ENCODE measurements at regions not wholly inside any gene's neighbourhood (a gene's known extent, or its start where the extent isn't known, plus 50 kb on each side); places are given as distances from the start of the nearest gene placed in this dataset.

DNA sequence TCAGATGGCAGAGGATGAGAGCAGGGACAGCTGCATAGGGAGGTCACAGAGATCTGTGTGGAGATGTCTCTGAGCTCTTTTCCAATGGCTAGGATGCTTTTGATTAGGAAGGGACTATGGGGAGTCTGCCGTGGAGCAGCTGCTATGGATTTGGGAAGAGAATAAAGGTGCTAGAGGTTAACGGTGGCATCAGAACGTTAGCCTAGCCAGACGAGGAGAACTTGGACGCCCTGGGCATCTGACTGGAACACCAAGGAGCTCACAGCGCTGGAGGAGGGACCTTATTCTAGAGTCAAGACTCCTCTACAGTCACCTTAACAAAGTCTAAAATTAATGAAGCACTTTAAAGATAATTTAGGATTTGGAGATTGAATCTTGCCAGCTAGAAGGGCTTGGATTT lies 157.2 kb upstream of the B3GAT1 start:
- Histone ChIP-seq H3K9ac (no peak overlapping the region), H3K9me3 (ENCODE audit: control insufficient read depth, low read length) (no peaks in the 10 kb centered on the region), H3K36me3 (ENCODE audit: control insufficient read depth, insufficient read depth, low read length) (no peaks in the 10 kb centered on the region), H3K79me2 (no peaks in the 10 kb centered on the region), H3K4me1 (no peaks in the 10 kb centered on the region), H3K27me3 (ENCODE audit: control insufficient read depth, insufficient read depth, low read length) (no peaks in the 10 kb centered on the region), H3K4me3 (ENCODE audit: low read depth, low read length) (no peak overlapping the region), H3K4me2 (ENCODE audit: low read length) (no peak overlapping the region), H3K27ac (no peak overlapping the region), H2AFZ (no peak overlapping the region)
- TF ChIP-seq, protein P1, sequence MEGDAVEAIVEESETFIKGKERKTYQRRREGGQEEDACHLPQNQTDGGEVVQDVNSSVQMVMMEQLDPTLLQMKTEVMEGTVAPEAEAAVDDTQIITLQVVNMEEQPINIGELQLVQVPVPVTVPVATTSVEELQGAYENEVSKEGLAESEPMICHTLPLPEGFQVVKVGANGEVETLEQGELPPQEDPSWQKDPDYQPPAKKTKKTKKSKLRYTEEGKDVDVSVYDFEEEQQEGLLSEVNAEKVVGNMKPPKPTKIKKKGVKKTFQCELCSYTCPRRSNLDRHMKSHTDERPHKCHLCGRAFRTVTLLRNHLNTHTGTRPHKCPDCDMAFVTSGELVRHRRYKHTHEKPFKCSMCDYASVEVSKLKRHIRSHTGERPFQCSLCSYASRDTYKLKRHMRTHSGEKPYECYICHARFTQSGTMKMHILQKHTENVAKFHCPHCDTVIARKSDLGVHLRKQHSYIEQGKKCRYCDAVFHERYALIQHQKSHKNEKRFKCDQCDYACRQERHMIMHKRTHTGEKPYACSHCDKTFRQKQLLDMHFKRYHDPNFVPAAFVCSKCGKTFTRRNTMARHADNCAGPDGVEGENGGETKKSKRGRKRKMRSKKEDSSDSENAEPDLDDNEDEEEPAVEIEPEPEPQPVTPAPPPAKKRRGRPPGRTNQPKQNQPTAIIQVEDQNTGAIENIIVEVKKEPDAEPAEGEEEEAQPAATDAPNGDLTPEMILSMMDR (IDR thresholded peaks at IDR 0.05): no peak

DNA sequence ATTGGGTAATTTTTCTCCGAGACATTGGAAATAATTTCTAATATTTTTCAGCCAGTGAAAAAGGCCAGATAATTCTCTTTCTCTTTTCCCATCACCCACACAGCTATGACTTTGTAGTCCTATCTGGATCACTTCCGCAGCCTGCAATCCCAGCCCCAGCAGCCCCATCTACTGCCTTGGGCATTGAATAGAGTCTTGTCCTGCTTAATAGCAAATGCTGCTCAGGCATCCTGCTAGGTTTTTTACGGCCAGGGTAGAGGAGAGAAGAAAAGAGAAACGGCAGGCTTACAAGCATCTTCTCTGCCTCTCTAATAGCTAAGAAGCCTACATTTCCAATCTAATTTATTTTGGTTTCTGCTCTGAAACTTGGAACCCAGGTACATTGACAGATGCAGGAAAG lies 154.3 kb upstream of the B3GAT1 start:
- TF ChIP-seq, protein P1 (IDR thresholded peaks at IDR 0.05): no peak
- H3K4me2 ChIP-seq (ENCODE audit: low read length): no peak overlapping the region
- H3K9ac ChIP-seq: no peak overlapping the region
- no peak overlapping the region for H3K27ac ChIP-seq
- H3K4me3 ChIP-seq (ENCODE audit: low read depth, low read length): no peak overlapping the region
- no peaks in the 10 kb centered on the region for H3K79me2 ChIP-seq
- no peak overlapping the region for H2AFZ ChIP-seq
- no peaks in the 10 kb centered on the region for H3K27me3 ChIP-seq (ENCODE audit: control insufficient read depth, insufficient read depth, low read length)
- no peaks in the 10 kb centered on the region for H3K9me3 ChIP-seq (ENCODE audit: control insufficient read depth, low read length)
- H3K36me3 ChIP-seq (ENCODE audit: control insufficient read depth, insufficient read depth, low read length): no peaks in the 10 kb centered on the region
- H3K4me1 ChIP-seq: no peaks in the 10 kb centered on the region

DNA sequence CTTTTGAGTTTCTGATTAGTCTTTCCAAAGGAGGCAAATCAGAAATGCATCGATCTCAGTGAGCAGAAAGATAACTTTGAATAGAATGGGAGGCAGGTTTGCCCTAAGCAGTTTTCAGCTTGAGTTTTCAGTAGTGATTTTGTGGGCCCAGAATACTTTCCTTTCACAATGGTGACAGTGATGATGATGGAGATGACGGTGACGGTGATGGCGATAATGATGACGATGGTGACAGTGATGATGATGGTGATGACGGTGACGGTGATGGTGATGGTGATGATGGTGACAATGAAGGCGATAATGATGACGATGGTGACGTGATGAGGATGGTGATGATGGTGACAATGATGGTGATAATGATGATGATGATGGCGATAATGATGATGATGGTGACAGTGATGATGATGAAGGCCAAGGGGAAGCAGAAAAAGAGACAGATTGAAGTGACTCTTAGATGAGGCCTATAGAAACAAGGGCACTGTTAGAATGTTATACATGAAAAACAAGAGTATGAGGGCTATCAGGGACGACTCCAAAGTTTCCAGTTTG lies 153.4 kb upstream of the B3GAT1 start:
- no peaks in the 10 kb centered on the region for H3K36me3 ChIP-seq (ENCODE audit: control insufficient read depth, insufficient read depth, low read length)
- H3K9me3 ChIP-seq (ENCODE audit: control insufficient read depth, low read length): no peaks in the 10 kb centered on the region
- H2AFZ ChIP-seq: no peak overlapping the region
- no peak overlapping the region for H3K9ac ChIP-seq
- TF ChIP-seq, protein P1 (IDR thresholded peaks at IDR 0.05): no peak
- H3K4me3 ChIP-seq (ENCODE audit: low read depth, low read length): no peak overlapping the region
- no peaks in the 10 kb centered on the region for H3K27me3 ChIP-seq (ENCODE audit: control insufficient read depth, insufficient read depth, low read length)
- no peaks in the 10 kb centered on the region for H3K79me2 ChIP-seq
- H3K27ac ChIP-seq: no peak overlapping the region
- no peak overlapping the region for H3K4me2 ChIP-seq (ENCODE audit: low read length)
- no peaks in the 10 kb centered on the region for H3K4me1 ChIP-seq

DNA sequence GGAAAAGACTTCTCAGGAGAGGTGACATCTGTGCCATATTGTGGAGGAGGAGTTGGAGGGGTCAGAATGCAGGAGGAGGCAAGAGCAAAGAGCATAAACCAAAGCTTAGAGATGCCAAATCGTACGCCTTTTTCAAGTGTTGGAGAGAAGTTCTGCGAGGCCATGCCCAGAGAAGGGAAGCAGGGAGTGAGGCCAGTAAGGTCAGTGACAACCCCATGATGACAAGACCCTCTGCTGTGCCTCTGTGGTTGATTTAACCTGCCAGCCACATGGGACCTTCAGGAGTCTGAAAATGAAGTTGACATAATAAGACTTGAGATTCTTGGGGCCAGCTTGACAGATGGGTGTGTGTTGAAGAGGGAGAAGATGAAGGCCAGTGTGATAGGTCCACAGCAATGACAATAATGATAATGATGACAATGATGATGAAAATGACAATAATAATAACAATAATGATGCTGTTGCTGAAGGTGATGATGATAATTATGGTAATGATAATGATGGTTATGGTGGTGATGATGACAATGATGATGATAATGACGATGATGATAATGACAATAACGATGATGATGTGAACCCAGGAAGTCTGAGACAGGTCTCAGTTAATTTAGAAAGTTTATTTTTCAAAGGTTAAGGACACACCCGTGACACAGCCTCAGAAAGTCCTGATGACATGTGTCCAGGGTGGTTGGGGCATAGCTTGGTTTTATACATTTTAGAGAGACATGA lies 152.6 kb upstream of the B3GAT1 start:
- Histone ChIP-seq H3K27ac (no peak overlapping the region), H3K79me2 (no peaks in the 10 kb centered on the region), H3K9me3 (ENCODE audit: control insufficient read depth, low read length) (no peaks in the 10 kb centered on the region), H3K9ac (no peak overlapping the region), H3K4me1 (no peaks in the 10 kb centered on the region), H3K27me3 (ENCODE audit: control insufficient read depth, insufficient read depth, low read length) (no peaks in the 10 kb centered on the region), H3K4me2 (ENCODE audit: low read length) (no peak overlapping the region), H3K36me3 (ENCODE audit: control insufficient read depth, insufficient read depth, low read length) (no peaks in the 10 kb centered on the region), H3K4me3 (ENCODE audit: low read depth, low read length) (no peak overlapping the region), H2AFZ (no peak overlapping the region)
- TF ChIP-seq, protein P1 (IDR thresholded peaks at IDR 0.05): no peak

Data from parathyroid adenoma (tissue), 2 donors.